NCI-H1092 treated with DMSO at 0.1 percent for 48 hours (cell line): ENCODE measurements at regions not wholly inside any gene's neighbourhood (a gene's known extent, or its start where the extent isn't known, plus 50 kb on each side); places are given as distances from the start of the nearest gene placed in this dataset.
"Not testable (repeated sequence)": the region's sequence is repeated elsewhere in the genome, so short reads cannot be mapped to it uniquely, and the experiment has no call there.

Experiments
- DNase-seq: peaks from one replicate; lab custom pipeline; 2025; lab: John Stamatoyannopoulos, UW

DNA sequence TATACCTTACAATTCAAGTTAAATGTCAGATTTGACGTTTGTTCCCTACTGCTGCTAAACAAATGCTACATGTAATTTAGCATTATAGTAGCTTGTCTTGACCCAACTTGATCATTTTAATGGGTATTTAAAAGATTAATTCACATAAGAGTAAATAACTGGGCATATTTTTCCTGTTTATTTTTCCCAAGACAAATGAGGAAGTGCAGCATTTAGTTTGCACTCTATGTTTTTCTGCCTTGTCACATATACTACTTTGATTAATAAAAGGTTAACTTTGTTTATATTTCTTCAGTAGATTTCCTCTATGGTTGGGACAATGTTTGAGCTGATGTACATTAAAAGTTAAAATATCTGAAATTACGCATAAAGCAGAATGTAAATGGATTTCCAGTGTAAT is 641.8 kb downstream of the PRR16 start:
- DNase-seq: no peak

DNA sequence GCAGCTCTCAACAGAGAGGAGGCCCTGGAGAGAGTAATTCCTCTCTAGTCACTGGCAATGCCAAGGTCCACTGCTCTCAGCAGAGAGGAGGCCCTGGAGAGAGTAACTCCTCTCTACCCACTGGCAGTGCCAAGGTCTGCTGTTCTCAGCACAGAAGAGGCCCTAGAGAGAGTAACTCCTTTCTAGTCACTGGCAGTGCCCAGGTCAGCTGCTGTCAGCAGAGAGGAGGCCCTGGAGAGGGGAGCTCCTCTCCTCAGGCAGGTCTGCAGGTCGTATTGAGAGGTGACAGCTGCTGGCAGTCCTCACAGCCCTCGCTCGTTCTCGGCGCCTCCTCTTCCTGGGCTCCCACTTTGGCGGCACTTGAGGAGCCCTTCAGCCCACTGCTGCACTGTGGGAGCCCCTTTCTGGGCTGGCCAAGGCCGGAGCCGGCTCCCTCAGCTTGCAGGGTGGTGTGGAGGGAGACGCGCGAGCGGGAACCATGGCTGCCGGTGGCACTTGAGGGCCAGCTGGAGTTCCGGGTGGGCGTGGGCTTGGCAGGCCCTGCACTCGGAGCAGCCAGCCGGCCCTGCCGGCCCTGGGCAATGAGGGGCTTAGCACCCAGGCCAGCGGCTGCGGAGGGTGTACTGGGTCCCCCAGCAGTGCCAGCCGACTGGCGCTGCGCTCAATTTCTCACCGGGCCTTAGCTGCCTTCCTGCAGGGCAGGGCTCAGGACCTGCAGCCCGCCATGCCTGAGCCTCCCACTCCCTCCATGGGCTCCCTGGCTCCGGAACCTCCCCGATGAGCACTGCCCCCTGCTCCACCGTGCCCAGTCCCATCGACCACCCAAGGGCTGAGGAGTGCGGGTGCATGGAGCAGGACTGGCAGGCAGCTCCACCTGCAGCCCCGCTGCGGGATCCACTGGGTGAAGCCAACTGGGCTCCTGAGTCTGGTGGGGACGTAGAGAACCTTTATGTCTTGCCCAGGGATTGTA is 642.9 kb downstream of the PRR16 start:
- not testable (repeated sequence) for DNase-seq

GRCh38 chr5:121108725-121109124 is 644.6 kb downstream of the PRR16 start:
- DNase-seq: no peak

DNA sequence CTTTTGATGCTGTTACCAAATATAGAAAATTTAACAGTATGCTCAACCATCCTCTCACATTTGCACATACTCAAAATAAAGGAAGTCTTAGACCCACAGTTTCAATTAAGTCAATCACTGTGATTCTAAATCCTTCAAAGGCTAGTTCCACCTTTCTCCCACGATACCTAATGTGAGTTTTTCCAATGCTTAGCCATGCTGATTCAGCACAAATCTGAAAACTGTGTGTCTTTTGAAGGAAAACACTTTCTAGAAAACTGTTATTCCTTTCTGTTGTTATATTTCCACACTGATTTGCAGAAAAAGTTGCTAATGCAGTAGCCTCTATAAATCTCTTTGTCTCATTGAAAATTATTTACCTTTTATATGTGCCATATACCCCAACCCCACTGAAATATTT is 645.7 kb downstream of the PRR16 start:
- no peak for DNase-seq

GRCh38 chr5:121121786-121122185 is 657.7 kb downstream of the PRR16 start:
- no peak for DNase-seq

- no peak for DNase-seq
These were observed 674.4 kb downstream of the PRR16 start for GRCh38 chr5:121138495-121138907.

- DNase-seq: no peak
These were observed 674.9 kb downstream of the PRR16 start for GRCh38 chr5:121138952-121139351.

- no peak for DNase-seq
These were observed 680.7 kb downstream of the PRR16 start for GRCh38 chr5:121144764-121145163.

- no peak for DNase-seq
These were observed 687.4 kb downstream of the PRR16 start for GRCh38 chr5:121151534-121151933.

DNA sequence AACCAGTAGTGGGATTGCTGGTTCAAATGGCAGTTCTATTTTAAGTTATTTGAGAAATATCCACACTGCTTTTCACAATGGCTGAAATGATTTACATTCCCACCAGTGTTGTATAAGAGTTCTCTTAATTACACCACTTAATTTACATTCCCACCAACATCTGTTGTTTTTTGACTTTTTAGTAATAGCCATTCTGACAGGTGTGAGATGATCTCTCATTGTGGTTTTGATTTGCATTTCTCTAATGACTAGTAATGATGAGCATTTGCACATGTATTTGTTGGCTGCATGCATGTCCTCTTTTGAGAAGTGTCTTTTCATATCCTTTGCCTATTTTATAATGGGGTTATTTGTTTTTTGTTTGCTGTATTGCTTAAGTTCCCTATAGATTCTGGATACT is 688.3 kb downstream of the PRR16 start:
- no peak for DNase-seq

GRCh38 chr5:121156565-121156964 is 692.5 kb downstream of the PRR16 start:
- DNase-seq: no peak

DNA sequence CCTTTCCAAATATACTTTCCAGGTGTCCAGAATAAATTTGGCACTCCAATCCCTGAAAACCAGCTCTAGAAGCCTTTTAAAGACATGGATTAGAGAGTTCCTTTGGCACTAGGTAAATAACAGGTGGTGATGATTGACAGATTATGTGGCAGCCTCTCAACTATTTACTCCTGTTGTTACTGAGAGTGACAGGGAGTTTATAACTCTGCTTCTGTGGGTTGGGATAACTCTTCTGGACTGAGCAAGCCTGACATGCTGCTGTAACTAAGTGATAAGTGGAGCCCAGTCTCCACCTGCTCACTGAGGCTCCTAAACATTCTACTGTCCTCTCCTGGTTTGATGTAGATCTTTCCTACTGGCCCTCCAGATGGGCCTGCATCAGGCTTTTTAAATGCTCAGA is 693.2 kb upstream of the FTMT start:
- DNase-seq: no peak

GRCh38 chr5:121160591-121160990 is 691.1 kb upstream of the FTMT start:
- DNase-seq: no peak

- DNase-seq: no peak
These were observed 687.0 kb upstream of the FTMT start for GRCh38 chr5:121164632-121165031.

DNA sequence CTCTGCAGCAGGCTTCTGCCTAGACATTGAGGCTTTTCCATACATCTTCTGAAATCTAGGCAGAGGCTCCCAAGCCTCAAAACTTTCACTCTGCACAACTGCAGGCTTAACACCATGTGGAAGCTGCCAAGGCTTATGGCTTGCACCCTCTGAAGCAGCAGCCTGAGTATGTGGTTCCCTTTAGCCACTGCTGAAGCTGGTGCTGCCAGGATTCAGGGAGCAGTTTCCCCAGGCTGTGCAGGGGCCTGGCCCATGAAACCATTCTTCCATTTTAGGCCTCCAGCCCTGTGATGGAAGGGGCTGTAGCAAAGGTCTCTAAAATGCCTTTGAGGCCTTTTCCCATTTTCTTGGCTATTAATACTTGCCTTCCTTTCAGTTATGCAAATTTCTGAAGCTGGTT is 680.3 kb upstream of the FTMT start:
- no peak for DNase-seq

DNA sequence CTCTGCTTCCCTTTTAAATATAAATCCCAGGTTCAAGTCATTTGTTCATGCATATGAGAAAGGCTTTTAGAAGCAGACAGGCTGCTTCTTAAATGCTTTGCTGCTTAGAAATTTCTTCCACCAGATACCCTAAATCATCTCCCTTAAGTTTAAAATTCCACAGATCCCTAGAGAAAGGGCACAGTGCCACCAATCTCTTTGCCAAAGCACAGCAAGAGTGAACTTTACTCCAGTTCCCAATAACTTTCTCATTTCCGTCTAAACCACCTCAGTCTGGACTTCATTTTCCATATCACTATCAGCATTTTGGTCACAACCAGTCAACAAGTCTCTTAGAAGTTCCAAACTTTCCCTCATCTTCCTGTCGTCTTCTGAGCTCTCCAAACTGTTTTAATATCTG is 679.8 kb upstream of the FTMT start:
- no peak for DNase-seq

DNA sequence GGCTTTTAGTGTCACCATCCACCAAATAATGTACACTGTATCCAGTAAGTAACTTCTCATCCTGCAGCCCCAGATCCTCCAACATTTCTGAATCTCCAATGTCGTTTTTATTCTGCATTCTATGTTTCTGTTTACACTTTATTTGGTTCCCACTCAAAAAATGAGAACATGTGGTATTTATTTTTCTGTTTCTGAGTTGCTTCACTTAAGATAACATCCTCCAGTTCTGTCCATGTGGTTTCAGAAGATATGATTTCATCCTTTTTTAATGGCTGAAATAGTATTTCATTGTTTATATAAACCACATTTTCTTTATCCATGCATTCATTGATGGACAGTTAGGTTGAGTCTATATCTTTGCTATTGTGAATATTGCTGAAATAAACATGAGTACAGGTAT is 677.3 kb upstream of the FTMT start:
- no peak for DNase-seq

DNA sequence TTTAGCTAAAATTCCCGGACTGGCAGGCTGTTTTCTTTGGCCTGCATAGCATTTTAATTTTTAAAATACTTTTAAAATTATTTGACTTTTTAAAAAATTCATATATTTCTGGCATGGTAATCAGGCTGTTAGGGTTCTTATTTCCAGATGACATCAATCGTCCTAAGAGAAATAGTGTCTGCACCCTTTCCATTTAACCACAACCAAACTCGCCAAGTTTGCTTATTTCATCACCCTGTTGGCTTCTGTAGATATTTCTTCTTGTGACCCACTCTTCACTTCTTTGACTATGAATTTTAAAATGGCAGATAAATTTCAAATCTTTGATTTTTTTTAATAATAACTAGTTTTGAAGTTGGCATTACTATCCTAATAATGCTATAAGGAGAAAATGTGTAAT is 675.7 kb upstream of the FTMT start:
- DNase-seq: no peak

DNA sequence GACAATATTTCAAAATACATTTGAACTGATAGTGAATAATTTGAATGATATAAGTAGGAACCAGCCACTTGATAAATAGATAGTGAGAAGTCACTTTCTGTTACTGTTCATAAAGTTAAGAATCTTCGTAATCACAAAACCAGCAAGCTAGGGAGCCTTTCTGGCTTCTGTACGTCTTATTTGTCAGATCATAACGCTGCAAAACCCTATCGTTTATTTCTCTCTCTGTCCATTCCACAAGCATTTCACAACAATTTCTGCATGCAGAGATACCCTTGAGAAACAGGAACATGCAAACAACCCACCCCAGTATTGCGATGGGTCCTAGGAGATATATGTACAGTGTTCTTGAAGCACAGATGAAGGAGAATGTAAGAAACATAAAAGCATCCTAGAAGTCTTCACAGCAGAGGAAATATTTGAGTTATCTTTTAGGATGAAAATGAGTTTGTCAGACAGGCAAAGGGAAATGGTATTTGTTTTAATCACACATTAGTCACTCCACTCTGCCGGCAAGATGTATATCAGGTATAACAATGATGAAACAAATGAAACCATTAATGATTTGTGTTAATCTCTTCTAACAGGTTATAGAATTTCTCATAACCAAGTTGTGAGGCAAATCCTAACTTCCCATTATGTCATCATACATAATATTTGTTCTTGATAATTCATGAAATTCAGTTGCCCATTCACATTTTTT is 668.7 kb upstream of the FTMT start:
- no peak for DNase-seq

DNA sequence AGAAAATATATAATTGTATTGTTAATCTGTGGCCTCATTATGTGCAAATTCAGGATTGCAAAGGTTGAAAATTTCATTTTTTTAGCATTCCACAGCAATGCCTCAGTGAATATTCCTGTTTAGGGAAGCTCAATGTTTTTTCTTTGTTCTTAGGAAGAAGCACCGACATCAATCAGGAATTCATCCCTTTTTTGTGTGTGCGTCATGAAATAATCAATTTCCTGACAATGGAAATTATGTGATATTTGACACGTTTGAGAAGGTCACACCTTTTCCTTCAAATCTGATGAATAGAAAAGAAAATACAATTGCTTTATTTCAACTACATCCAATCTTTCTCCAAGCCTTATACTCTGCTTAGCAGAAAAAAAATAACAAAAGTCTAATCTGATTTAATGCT is 662.8 kb upstream of the FTMT start:
- DNase-seq: no peak

DNA sequence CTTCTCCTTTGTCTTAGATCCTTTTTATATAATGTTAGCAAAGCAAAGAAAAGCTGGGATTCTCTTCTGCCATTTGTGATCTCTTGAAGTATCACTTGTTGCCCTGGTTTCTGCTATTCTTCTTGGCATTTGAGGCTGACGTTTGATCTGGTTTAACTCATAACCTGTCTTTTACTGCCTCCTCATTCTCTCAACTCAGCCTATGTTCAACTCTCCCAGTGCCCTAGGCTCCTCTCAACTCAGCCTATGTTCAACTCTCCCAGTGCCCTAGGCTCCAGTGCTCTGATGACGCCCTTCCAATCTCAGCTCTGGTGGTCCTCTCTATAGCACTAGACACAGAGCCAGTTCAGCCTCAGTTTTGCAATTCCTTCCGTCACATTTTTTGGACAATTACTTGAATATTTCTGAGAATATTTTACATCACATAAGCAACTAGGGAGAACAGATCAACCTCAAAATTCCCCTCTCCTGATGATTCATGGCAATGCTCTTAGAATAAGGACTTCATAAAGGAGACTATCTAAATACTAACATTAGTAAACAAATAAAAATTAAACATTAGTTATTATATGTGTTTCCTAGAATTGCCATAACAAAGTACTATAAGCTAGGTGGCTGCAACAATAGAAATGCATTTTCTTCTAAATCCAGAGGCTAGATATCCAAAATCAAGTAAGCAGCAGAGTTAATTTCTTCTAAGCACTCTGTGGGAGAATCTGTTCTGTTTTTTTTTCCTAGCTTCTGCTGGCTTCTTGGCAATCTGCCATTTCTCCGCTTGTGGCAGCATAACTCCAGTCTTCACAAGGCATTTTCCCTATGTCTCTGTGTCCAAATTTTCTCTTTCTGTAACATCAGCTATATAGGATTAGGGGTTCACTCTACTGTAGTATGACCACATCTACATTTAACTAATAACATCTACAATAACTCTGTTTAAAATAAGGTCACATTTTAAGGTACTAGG is 662.1 kb upstream of the FTMT start:
- no peak for DNase-seq
